ENCODE measurements at regions not wholly inside any gene's neighbourhood (a gene's known extent, or its start where the extent isn't known, plus 50 kb on each side); places are given as distances from the start of the nearest gene placed in this dataset.

DNA sequence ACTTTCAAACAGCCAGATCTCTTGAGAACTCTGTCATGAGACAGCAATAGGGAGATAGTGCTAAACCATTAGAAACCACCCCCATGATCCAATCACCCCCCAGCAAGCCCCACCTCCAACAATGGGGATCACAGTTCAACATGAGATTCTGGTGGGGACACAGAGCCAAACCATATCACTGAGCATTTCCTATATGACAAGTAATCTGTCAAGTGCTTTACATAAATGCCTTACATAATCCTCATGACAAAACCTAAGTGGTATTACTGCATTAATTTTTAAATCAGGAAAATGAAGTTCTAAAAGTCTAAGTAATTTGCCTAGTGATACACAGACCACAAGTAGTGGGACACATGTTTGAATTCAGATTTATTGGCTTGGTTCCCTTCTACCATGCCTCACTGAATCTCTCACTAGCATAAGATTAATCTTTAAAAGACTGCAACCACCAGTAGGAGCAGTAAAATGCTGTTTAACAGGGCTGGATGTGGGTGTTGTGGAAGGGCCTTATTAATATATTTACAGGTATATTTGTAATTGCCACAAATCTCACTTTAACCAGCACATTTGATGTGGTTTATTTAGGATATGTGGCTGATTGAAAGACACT is 323.1 kb upstream of the FBXO33 start:
- TF ChIP-seq POLR2A (IDR thresholded peaks at IDR 0.05) = no peak
- TF ChIP-seq, protein P1, sequence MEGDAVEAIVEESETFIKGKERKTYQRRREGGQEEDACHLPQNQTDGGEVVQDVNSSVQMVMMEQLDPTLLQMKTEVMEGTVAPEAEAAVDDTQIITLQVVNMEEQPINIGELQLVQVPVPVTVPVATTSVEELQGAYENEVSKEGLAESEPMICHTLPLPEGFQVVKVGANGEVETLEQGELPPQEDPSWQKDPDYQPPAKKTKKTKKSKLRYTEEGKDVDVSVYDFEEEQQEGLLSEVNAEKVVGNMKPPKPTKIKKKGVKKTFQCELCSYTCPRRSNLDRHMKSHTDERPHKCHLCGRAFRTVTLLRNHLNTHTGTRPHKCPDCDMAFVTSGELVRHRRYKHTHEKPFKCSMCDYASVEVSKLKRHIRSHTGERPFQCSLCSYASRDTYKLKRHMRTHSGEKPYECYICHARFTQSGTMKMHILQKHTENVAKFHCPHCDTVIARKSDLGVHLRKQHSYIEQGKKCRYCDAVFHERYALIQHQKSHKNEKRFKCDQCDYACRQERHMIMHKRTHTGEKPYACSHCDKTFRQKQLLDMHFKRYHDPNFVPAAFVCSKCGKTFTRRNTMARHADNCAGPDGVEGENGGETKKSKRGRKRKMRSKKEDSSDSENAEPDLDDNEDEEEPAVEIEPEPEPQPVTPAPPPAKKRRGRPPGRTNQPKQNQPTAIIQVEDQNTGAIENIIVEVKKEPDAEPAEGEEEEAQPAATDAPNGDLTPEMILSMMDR (IDR thresholded peaks at IDR 0.05 in 8 of 11, conservative IDR thresholded peaks at IDR 0.05 in 3 of 11) = no peak
